RWPE2 (cell line): ENCODE measurements at regions not wholly inside any gene's neighbourhood (a gene's known extent, or its start where the extent isn't known, plus 50 kb on each side); places are given as distances from the start of the nearest gene placed in this dataset.

Experiments used
- ATAC-seq: fragments of 200-7000 bp; cut with Tn5 transposase; 3 replicates; pipeline ENCODE4 v1.9.1; 2021; ENCODE audit warnings: low read depth
- DNase-seq: peaks from one replicate; pipeline ENCODE4 v3.0.0-alpha.2; 2020; ENCODE audit warnings: low spot score
- H3K27ac ChIP-seq: fragments of 450-650 bp; 2 replicates; pipeline ENCODE4 v1.5.1; 2017; ENCODE audit warnings: mild to moderate bottlenecking; ENCODE audit not compliant: poor library complexity, severe bottlenecking
- H3K27me3 ChIP-seq: fragments of 250-450 bp; sonication (Bioruptor Pico); 2 replicates; pipeline ENCODE4 v1.5.1; 2021; ENCODE audit warnings: mild to moderate bottlenecking, moderate library complexity; ENCODE audit not compliant: insufficient read depth, poor library complexity, severe bottlenecking
- H3K36me3 ChIP-seq: fragments of 250-450 bp; sonication (Bioruptor Pico); 2 replicates; pipeline ENCODE4 v1.5.1; 2020; ENCODE audit warnings: low read depth, mild to moderate bottlenecking, moderate library complexity
- H3K4me1 ChIP-seq: fragments of 250-450 bp; sonication (Bioruptor Pico); 2 replicates; pipeline ENCODE4 v1.5.1; 2021; ENCODE audit warnings: mild to moderate bottlenecking, moderate library complexity; ENCODE audit not compliant: insufficient read depth, poor library complexity, severe bottlenecking
- H3K4me3 ChIP-seq: fragments of 250-450 bp; sonication (Bioruptor Pico); 2 replicates; pipeline ENCODE4 v1.5.1; 2021; ENCODE audit warnings: mild to moderate bottlenecking, moderate library complexity; ENCODE audit not compliant: severe bottlenecking
- H3K9me3 ChIP-seq: fragments of 250-450 bp; sonication (Bioruptor Pico); 2 replicates; pipeline ENCODE4 v1.5.1; 2021; ENCODE audit warnings: mild to moderate bottlenecking, moderate library complexity; ENCODE audit not compliant: severe bottlenecking
- TF ChIP-seq, protein P1 (sequence below): fragments of 450-650 bp; IDR thresholded peaks from one replicate; pipeline ENCODE4 v1.5.1; 2017; ENCODE audit warnings: mild to moderate bottlenecking, moderate library complexity; ENCODE audit not compliant: poor library complexity, severe bottlenecking

DNA sequence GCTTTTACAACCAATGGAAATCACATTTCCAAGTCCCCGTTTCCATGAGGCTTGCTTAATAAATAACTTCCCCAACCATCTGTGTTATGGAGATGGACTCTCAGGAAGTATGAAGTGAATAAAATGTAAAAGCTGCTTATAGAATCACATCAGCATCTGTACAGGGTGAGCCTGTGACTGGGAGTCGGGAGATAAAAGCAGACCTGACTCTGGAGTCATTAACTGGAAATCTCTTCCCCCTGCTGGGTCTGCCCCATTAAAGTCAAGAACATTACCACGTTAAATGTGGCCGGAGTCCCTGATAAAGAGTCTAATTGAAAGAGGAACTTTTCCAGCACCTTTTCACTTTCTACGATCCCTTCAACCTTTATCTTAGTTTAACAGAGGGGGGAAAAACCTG is 368.5 kb downstream of the DOK5 start:
- no peaks in the 10 kb centered on the region for H3K9me3 ChIP-seq
- H3K27me3 ChIP-seq, result peaks cover 46% of the 10 kb centered on the region
- ATAC-seq (no peak), DNase-seq (no peak)
- TF ChIP-seq, protein P1, sequence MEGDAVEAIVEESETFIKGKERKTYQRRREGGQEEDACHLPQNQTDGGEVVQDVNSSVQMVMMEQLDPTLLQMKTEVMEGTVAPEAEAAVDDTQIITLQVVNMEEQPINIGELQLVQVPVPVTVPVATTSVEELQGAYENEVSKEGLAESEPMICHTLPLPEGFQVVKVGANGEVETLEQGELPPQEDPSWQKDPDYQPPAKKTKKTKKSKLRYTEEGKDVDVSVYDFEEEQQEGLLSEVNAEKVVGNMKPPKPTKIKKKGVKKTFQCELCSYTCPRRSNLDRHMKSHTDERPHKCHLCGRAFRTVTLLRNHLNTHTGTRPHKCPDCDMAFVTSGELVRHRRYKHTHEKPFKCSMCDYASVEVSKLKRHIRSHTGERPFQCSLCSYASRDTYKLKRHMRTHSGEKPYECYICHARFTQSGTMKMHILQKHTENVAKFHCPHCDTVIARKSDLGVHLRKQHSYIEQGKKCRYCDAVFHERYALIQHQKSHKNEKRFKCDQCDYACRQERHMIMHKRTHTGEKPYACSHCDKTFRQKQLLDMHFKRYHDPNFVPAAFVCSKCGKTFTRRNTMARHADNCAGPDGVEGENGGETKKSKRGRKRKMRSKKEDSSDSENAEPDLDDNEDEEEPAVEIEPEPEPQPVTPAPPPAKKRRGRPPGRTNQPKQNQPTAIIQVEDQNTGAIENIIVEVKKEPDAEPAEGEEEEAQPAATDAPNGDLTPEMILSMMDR, result no peak
- no peak overlapping the region for H3K27ac ChIP-seq
- H3K4me1 ChIP-seq, result no peaks in the 10 kb centered on the region
- no peak overlapping the region for H3K4me3 ChIP-seq
- no peaks in the 10 kb centered on the region for H3K36me3 ChIP-seq

DNA sequence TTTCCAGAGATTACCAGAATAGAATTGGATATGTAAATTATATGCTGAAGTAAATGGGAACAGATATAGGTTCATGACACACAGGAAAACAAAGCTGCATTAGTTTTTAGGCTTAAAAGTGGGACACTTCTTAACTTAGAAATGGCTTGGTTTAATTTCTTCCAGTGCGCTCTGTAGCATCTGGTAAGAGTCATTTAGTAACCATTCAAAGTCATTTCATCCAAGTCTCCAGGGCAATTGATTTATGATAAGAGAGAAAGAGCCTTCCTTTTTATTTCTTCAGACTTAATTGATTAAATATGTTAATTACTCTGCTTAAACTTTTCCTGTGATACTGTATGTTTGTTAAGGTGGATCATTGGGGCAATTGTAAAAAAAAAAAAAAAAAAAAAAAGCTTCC is 368.0 kb downstream of the DOK5 start:
- ATAC-seq (no peak), DNase-seq (no peak)
- Histone ChIP-seq H3K36me3 (no peaks in the 10 kb centered on the region), H3K9me3 (no peaks in the 10 kb centered on the region), H3K27ac (no peak overlapping the region), H3K27me3 (peaks cover 48% of the 10 kb centered on the region), H3K4me3 (no peak overlapping the region), H3K4me1 (no peaks in the 10 kb centered on the region)
- TF ChIP-seq, protein P1, result no peak

DNA sequence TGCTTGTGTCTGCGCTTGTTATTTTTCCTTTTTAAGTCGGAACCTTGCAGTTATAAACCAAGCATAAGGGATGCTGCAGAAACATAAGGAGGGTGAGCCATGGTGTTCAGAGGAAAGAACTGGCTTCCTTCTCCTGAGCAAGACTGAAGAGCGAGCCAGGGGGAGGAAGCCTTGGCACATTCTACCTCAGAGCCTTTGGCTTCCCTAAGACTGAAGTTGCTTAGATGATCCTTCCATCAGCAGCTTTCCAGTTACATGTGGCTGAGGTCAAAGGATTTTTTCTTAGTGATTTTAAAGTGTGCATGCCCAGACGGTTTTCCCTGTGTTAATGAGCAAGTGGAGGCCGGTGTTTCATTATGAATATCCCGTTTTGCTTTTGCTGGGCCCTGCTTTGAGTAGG is 363.8 kb downstream of the DOK5 start:
- TF ChIP-seq, protein P1, result no peak
- Histone ChIP-seq H3K4me1 (no peaks in the 10 kb centered on the region), H3K36me3 (no peaks in the 10 kb centered on the region), H3K4me3 (no peak overlapping the region), H3K27ac (no peak overlapping the region), H3K9me3 (no peaks in the 10 kb centered on the region), H3K27me3 (peaks cover 54% of the 10 kb centered on the region)
- ATAC-seq, result no peak
- DNase-seq, result no peak

DNA sequence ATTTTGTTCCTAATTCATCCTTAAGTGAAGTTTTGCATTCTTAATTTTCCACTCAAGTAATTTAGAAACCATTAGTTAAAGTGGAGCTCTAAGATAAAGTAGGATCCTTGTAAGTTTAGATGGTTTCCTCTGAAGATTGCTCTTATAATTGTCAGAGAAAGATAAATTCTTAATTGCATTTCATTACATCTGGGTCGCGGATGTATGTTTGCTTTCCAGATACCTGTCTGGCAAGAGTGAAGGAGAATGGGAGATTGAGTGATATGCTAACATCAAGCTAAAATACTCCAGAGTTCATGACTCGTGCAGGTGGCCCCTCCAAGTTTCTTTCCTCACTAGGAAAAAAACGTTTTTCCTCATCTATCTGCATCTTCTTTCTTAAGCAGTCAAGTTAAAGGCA is 361.8 kb downstream of the DOK5 start:
- Histone ChIP-seq H3K36me3 (no peaks in the 10 kb centered on the region), H3K4me1 (no peaks in the 10 kb centered on the region), H3K4me3 (no peak overlapping the region), H3K27ac (no peak overlapping the region), H3K27me3 (peaks cover 38% of the 10 kb centered on the region), H3K9me3 (no peaks in the 10 kb centered on the region)
- ATAC-seq (no peak), DNase-seq (no peak)
- TF ChIP-seq, protein P1, result no peak

DNA sequence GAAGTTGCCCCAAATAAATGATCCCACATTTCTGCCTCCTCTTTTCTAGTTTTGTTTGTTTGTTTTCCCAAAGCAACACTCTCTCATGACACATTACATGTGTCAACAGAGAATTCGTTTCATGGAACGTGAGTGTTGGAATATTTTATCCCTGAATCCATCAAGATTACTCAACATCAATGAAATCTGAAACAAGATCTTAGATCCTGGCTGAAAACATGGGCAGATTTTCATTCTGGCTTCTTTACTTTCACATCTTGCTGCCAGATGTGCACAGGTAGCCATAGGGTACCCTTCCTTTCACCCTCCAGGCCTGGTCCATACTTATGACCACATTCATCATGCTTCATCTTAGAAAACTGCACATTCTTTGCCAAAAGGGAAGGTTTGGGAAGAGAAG is 347.0 kb downstream of the DOK5 start:
- no peaks in the 10 kb centered on the region for H3K36me3 ChIP-seq
- no peak overlapping the region for H3K4me3 ChIP-seq
- H3K9me3 ChIP-seq, result no peaks in the 10 kb centered on the region
- DNase-seq (no peak), ATAC-seq (no peak)
- no peaks in the 10 kb centered on the region for H3K4me1 ChIP-seq
- H3K27ac ChIP-seq, result no peak overlapping the region
- H3K27me3 ChIP-seq, result no peaks in the 10 kb centered on the region
- TF ChIP-seq, protein P1, result no peak
